Body of pancreas (tissue), 4 donors: ENCODE measurements at regions not wholly inside any gene's neighbourhood (a gene's known extent, or its start where the extent isn't known, plus 50 kb on each side); places are given as distances from the start of the nearest gene placed in this dataset.

Source experiments
- ATAC-seq: fragments of 150-250 bp; one replicate; pipeline ENCODE4 v1.9.1; 2016
- DNase-seq, 4 donors: peaks; one replicate each; pipeline ENCODE4 v3.0.0-alpha.2; 2019
- H3K27ac ChIP-seq, 4 donors: fragments of 200-600 bp; sonication (generic); 1 replicate in 3 of 4; 2 replicates in 1 of 4; pipeline versions ENCODE4 v1.5.1 to v1.6.1; 2016 to 2019; ENCODE audit warnings: mild to moderate bottlenecking in 1 of 4, mixed read lengths in 1 of 4, moderate library complexity in 1 of 4
- H3K27me3 ChIP-seq, 2 donors: fragments of 200-600 bp; sonication (generic); one replicate each; pipeline ENCODE4 v1.6.0; 2016; ENCODE audit warnings: mild to moderate bottlenecking in 1 of 2
- H3K36me3 ChIP-seq, 2 donors: fragments of 200-600 bp; sonication (generic); replicated peaks in 1 of 2; 2 replicates each; pipeline ENCODE4 v1.5.1; 2016; ENCODE audit warnings: low read depth in 2 of 2; ENCODE audit not compliant: insufficient read depth in 1 of 2
- H3K4me1 ChIP-seq: fragments of 200-600 bp; sonication (generic); one replicate; pipeline ENCODE4 v1.6.0; 2016
- H3K4me3 ChIP-seq, 2 donors: fragments of 200-600 bp; sonication (generic); 1 replicate in 1 of 2; 2 replicates in 1 of 2; pipeline ENCODE4 v1.5.1; 2016 to 2019
- H3K9me3 ChIP-seq, 3 donors: fragments of 200-600 bp; sonication (generic); 1 replicate in 2 of 3; 2 replicates in 1 of 3; pipeline ENCODE4 v1.5.1; 2016
- CTCF ChIP-seq, 7 experiments: fragments of 450-650 bp in 4 of 7; fragments of 200-600 bp in 3 of 7; sonication (generic) in 3 of 7; IDR thresholded peaks; one replicate each; pipeline ENCODE4 v1.5.1; 2016 to 2019; ENCODE audit warnings: antibody characterized with exemption in 7 of 7
- POLR2A ChIP-seq, 3 donors: fragments of 450-650 bp; IDR thresholded peaks; one replicate each; pipeline ENCODE4 v1.6.1; 2016; ENCODE audit warnings: antibody characterized with exemption in 3 of 3, mild to moderate bottlenecking in 2 of 3
- WGBS, 2 donors: methylation state at CpG; one replicate each; pipeline ENCODE4 v1.1.5; 2017; 5-methylcytosine and 5-hydroxymethylcytosine counted together
- intact Hi-C: fragments of 100-400 bp; cut with DNase I; formaldehyde crosslinking; loops from one replicate; pipeline ENCODE4 v1.15.1; 2023

- no peak for DNase-seq
- H3K9me3 ChIP-seq, result no peaks in the 10 kb centered on the region
- H3K4me1 ChIP-seq, result no peaks in the 10 kb centered on the region
- no peak for ATAC-seq
- no peak overlapping the region for H3K27ac ChIP-seq
- 76 to 84% methylated on average over 4 of the region's 4 CpGs for WGBS, 2 donors
- H3K4me3 ChIP-seq, result no peak overlapping the region
- H3K36me3 ChIP-seq, result no peaks in the 10 kb centered on the region
- intact Hi-C loops, result no loop called here
- no peaks in the 10 kb centered on the region for H3K27me3 ChIP-seq
- TF ChIP-seq CTCF (IDR thresholded peaks at IDR 0.05), result no peak
- no peak for TF ChIP-seq POLR2A (IDR thresholded peaks at IDR 0.05)
These were observed 203.8 kb upstream of the MYL2 start for GRCh38 chr12:111124183-111124582.

GRCh38 chr12:111123390-111123789 is 203.0 kb upstream of the MYL2 start:
- no peak for TF ChIP-seq CTCF (IDR thresholded peaks at IDR 0.05)
- TF ChIP-seq POLR2A (IDR thresholded peaks at IDR 0.05), result no peak
- ATAC-seq, result no peak
- WGBS, 2 donors, result 82 to 90% methylated on average over 4 to 6 of the region's 6 CpGs

GRCh38 chr12:111122458-111122878 is 202.1 kb upstream of the MYL2 start:
- TF ChIP-seq POLR2A (IDR thresholded peaks at IDR 0.05), result no peak
- no peak for TF ChIP-seq CTCF (IDR thresholded peaks at IDR 0.05)
- WGBS, 2 donors, result 34 to 41% methylated on average over 7 of the region's 7 CpGs

More at GRCh38 chr12:111123390-111123789, 203.0 kb upstream of the MYL2 start:
- intact Hi-C loops, result no loop called here
- H3K9me3 ChIP-seq, result no peaks in the 10 kb centered on the region
- no peaks in the 10 kb centered on the region for H3K4me1 ChIP-seq
- no peak for DNase-seq
- H3K36me3 ChIP-seq, result no peaks in the 10 kb centered on the region
- no peak overlapping the region for H3K27ac ChIP-seq
- no peak overlapping the region for H3K4me3 ChIP-seq
- H3K27me3 ChIP-seq, result no peaks in the 10 kb centered on the region

GRCh38 chr12:111121840-111122239 is 201.5 kb upstream of the MYL2 start:
- Histone ChIP-seq H3K36me3 (no peaks in the 10 kb centered on the region), H3K9me3 (no peaks in the 10 kb centered on the region), H3K4me1 (no peaks in the 10 kb centered on the region), H3K27me3 (no peaks in the 10 kb centered on the region), H3K27ac (no peak overlapping the region), H3K4me3 (no peak overlapping the region)
- WGBS, 2 donors, result 57 to 72% methylated on average over 6 of the region's 6 CpGs
- TF ChIP-seq POLR2A (IDR thresholded peaks at IDR 0.05), result no peak
- no peak for TF ChIP-seq CTCF (IDR thresholded peaks at IDR 0.05)
- ATAC-seq (no peak), DNase-seq (no peak)
- intact Hi-C loops, result no loop called here

More at GRCh38 chr12:111122458-111122878, 202.1 kb upstream of the MYL2 start:
- Histone ChIP-seq H3K27ac (no peak overlapping the region), H3K4me3 (no peak overlapping the region), H3K36me3 (no peaks in the 10 kb centered on the region), H3K4me1 (no peaks in the 10 kb centered on the region), H3K9me3 (no peaks in the 10 kb centered on the region), H3K27me3 (no peaks in the 10 kb centered on the region)
- intact Hi-C loops, result no loop called here
- no peak for DNase-seq
- ATAC-seq, result no peak

GRCh38 chr12:111120578-111120977 is 200.2 kb upstream of the MYL2 start:
- intact Hi-C loops, result no loop called here
- DNase-seq, result no peak

More at GRCh38 chr12:111120578-111120977, 200.2 kb upstream of the MYL2 start:
- H3K36me3 ChIP-seq, result no peaks in the 10 kb centered on the region
- H3K27ac ChIP-seq, result no peak overlapping the region
- H3K4me3 ChIP-seq, result no peak overlapping the region
- ATAC-seq, result no peak
- WGBS, 2 donors, result 60 to 61% methylated on average over 5 of the region's 5 CpGs
- TF ChIP-seq POLR2A (IDR thresholded peaks at IDR 0.05), result no peak
- TF ChIP-seq CTCF (IDR thresholded peaks at IDR 0.05), result no peak
- no peaks in the 10 kb centered on the region for H3K9me3 ChIP-seq
- no peaks in the 10 kb centered on the region for H3K4me1 ChIP-seq
- no peaks in the 10 kb centered on the region for H3K27me3 ChIP-seq
